22Rv1 (cell line): ENCODE measurements at regions not wholly inside any gene's neighbourhood (a gene's known extent, or its start where the extent isn't known, plus 50 kb on each side); places are given as distances from the start of the nearest gene placed in this dataset.

Experiments used
- H3K27ac ChIP-seq: fragments of 450-650 bp; 2 replicates; pipeline ENCODE4 v1.5.1; 2017
- ZFX ChIP-seq: fragments of 450-650 bp; IDR thresholded peaks from 2 replicates; pipeline ENCODE4 v1.6.1; 2017; ENCODE audit warnings: antibody characterized with exemption, borderline replicate concordance
- TF ChIP-seq, protein P1 (sequence below): fragments of 450-650 bp; IDR thresholded peaks from 2 replicates; pipeline ENCODE4 v1.5.1; 2017; ENCODE audit warnings: mild to moderate bottlenecking

DNA sequence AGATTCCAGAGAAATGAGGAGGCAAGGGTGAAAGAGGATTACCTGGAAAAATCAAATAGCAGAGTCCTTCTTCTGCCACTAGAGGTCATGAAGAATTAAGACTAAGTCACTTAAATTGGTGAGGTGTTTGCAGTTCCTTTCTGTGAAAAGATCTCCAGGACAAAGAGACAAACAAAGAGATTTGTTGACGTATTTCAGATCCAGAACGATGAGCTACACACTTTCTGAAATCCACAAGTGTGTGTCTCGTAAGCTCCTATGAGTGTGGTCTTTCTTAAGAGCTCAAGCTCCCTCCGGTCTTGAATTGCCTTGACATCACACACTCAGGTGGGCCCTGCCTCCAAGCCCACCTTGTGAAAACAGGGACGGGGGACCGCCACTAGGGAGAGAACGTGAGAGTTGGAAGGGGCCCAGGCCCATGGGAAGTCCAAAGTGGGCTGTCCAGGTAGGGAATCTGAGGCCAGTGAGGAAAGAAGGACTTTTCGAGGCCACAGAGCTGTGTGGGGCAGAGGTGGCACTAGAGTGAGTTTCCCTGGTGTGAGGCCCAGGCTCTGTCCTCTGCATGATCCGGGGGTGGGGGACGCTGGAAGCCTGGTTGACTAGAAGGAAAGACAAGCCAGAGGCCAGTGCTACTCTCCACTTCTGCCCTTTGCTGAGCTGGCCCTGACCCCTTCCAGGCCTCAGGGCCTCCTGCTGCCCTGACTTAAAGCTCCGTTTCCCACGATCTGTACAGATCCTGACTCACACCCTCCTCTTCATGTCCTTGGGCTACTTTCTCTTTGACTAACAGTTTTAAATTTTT is 168.1 kb upstream of the NCK2 start:
- no peak overlapping the region for H3K27ac ChIP-seq
- TF ChIP-seq, protein P1, sequence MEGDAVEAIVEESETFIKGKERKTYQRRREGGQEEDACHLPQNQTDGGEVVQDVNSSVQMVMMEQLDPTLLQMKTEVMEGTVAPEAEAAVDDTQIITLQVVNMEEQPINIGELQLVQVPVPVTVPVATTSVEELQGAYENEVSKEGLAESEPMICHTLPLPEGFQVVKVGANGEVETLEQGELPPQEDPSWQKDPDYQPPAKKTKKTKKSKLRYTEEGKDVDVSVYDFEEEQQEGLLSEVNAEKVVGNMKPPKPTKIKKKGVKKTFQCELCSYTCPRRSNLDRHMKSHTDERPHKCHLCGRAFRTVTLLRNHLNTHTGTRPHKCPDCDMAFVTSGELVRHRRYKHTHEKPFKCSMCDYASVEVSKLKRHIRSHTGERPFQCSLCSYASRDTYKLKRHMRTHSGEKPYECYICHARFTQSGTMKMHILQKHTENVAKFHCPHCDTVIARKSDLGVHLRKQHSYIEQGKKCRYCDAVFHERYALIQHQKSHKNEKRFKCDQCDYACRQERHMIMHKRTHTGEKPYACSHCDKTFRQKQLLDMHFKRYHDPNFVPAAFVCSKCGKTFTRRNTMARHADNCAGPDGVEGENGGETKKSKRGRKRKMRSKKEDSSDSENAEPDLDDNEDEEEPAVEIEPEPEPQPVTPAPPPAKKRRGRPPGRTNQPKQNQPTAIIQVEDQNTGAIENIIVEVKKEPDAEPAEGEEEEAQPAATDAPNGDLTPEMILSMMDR = peak; percentile 44
- TF ChIP-seq ZFX = no peak

DNA sequence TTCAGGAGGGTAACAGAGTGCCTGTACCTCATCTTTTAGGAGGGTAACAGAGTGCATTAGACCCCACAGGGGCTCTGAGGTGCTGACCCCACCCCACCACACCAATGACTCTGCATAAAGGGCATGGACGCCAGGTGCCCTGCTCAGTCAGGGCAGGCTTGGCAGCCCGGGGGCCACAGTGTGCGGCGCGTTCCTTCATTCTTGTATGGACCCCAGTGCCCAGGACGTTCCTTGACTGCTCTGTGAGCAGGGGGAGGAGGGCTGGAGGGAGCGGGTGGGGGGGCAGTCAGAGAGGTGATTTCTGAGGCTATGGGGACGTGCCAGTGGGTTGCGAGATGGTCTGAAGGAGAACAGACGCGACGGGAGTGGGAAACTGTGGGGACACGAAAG is 168.7 kb upstream of the NCK2 start:
- TF ChIP-seq ZFX = no peak
- TF ChIP-seq, protein P1 = no peak
- no peak overlapping the region for H3K27ac ChIP-seq

DNA sequence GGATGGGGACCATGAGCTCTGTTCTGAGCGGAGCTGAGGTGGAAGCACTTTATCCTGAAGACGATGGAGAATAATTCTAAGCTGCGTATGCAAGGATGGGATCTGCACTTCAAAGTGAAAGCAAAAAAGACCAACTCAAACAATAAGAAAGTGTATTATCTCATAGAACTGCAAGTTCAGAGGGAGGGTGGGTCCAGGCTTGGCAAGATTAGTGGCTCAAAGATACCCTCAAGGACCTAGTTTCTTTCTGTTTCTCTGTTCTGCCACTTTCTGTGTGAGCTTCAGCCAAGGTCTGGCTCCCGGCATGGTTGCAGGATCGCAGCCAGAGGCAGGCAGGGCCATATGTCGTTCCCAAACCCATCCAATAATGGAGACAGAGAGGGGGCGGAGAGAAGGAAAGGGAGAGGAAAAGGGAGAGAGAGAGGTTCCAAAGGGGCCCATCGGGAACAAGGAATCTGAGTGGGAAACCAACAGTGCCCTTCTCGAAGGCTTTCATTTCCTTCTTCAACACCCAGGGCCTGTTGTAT is 169.2 kb upstream of the NCK2 start:
- no peak for TF ChIP-seq ZFX
- TF ChIP-seq, protein P1 = no peak
- no peak overlapping the region for H3K27ac ChIP-seq

DNA sequence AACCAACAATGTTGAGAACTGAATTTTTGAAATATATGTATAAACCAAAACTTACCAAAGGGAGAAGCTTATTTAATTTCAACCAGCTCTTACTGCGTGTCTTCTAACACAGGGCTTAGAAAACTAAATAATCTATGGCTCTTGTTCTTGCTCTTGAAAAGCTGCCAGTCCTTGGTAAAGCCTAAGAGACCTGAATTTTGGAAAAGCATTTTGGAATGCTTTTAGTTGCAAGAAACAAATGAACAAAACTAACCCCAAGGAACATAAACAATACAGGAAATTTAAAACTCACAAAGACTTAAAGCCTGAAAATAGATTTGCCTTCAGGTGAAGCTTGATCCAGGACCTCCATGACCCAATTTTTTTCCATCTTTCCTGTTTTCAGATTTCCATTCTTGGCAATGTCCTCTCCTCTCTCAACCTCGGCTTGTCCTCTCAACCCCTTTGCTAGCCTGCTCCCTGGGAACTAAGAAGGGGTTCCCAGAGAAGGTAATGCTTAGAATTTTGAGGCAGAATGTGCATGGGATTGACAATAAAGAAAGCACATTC is 169.8 kb upstream of the NCK2 start:
- TF ChIP-seq ZFX = no peak
- TF ChIP-seq, protein P1 = no peak
- H3K27ac ChIP-seq = no peak overlapping the region

DNA sequence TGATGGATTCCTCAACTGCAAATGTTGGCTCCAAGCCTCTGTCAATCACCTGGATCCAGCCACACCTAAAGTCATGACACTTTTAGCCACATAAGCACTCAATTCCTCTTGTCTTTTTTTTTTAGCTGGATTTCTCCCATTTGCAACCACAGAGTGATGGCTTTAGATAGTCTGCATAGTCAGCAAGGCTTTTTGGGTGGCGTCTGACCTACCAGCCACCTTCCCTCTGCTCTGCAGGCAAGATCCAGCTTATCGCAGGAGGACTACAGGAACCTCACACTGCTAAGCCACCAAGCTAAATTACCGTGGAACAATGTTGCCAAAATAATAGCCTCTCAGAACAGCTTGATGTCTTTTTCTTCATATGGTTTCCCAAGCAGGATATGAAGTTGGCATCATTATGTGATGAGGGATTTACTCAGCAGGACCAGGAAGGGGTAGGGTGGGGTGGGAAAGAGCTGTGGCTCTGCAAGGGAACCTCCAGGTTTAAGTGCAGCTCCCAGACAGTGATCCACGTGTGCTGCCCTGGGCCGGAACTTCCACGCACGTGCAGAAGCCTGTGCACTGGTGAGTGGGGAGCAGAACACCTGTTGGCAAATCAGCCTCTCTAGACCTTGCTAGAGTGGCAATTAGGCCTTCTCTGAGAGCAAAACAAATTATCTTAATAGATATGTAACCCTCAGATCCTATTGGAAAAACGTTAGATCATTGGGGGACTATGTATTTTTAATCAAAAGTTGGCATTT is 170.6 kb upstream of the NCK2 start:
- no peak for TF ChIP-seq ZFX
- TF ChIP-seq, protein P1 = no peak

DNA sequence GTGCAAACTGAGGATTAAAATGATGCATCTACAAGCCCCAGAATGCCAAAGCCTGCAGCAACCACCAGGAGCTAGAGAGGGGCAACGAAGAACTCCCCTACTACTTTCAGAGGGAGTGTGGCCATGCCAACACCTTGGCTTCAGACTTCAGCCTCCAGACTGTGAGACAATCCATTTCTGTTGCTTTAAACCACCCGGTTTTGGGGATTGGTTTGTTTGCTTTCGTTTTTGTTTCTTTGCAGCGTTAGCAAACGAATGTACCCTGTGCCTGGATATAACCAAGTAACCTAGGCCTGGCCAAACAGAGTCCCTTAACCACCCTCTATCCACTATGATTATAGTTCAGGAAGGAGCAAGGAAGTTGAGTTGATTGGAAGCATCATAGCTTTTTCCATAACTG is 171.2 kb upstream of the NCK2 start:
- H3K27ac ChIP-seq = no peak overlapping the region
- TF ChIP-seq, protein P1 = no peak
- no peak for TF ChIP-seq ZFX

More for the DNA sequence above, 170.6 kb upstream of the NCK2 start:
- no peak overlapping the region for H3K27ac ChIP-seq
